ENCODE measurements at regions not wholly inside any gene's neighbourhood (a gene's known extent, or its start where the extent isn't known, plus 50 kb on each side); places are given as distances from the start of the nearest gene placed in this dataset.

DNA sequence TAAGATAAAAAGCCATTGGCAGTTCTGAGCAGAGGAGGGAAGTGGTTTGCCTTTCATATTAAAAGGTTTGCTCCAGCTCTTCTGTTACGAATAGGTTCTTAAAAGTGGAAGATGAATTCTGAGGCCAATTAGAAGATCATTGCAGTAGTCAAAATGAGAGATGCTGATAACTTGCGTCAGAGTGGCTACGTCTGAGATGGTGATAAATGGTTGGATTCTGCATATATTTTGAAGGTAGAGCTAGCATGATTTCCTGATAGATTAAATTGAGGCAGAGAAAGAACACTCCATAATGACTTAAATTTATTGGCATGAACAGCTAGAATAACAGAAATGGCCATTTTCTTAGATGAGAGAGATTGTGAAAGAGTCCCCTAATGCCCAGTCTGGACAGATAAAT lies 652.6 kb downstream of the DACH1 start:
- H3K79me2 ChIP-seq (ENCODE audit: insufficient read depth, low read length): no peaks in the 10 kb centered on the region
- H3K9ac ChIP-seq (ENCODE audit: low read length): no peak overlapping the region
- TF ChIP-seq CTCF (IDR thresholded peaks at IDR 0.05; ENCODE audit: insufficient read depth, low read length, poor library complexity, severe bottlenecking) (no peak), EZH2phosphoT487 (conservative IDR thresholded peaks at IDR 0.05; ENCODE audit: low read length) (no peak)
- H3K9me3 ChIP-seq (ENCODE audit: insufficient read depth, low read length): no peaks in the 10 kb centered on the region
- no peak overlapping the region for H2AFZ ChIP-seq (ENCODE audit: low read depth, low read length, severe bottlenecking)
- H3K27me3 ChIP-seq (ENCODE audit: low read length): no peaks in the 10 kb centered on the region
- no peaks in the 10 kb centered on the region for H3K9me2 ChIP-seq (replicated peaks; ENCODE audit: insufficient read depth, low read length)
- H3K4me2 ChIP-seq (ENCODE audit: low read depth, low read length, poor library complexity, severe bottlenecking): no peak overlapping the region
- no peak overlapping the region for H3K27ac ChIP-seq (ENCODE audit: low read depth, low read length)
- no peaks in the 10 kb centered on the region for H3F3A ChIP-seq (ENCODE audit: insufficient read depth)
- no peaks in the 10 kb centered on the region for H3K36me3 ChIP-seq (ENCODE audit: low read length)
- H4K20me1 ChIP-seq (ENCODE audit: low read depth, low read length): no peaks in the 10 kb centered on the region
- H3K4me3 ChIP-seq (ENCODE audit: insufficient read depth, low read length, poor library complexity, severe bottlenecking): no peak overlapping the region

GRCh38 chr13:71213252-71213821 lies 653.7 kb downstream of the DACH1 start:
- Histone ChIP-seq H3K36me3 (ENCODE audit: low read length) (no peaks in the 10 kb centered on the region), H3K9ac (ENCODE audit: low read length) (no peak overlapping the region), H2AFZ (ENCODE audit: low read depth, low read length, severe bottlenecking) (no peak overlapping the region), H3K9me3 (ENCODE audit: insufficient read depth, low read length) (no peaks in the 10 kb centered on the region), H3K27ac (ENCODE audit: low read depth, low read length) (no peak overlapping the region), H3K79me2 (ENCODE audit: insufficient read depth, low read length) (no peaks in the 10 kb centered on the region), H3F3A (ENCODE audit: insufficient read depth) (no peaks in the 10 kb centered on the region), H3K4me3 (ENCODE audit: insufficient read depth, low read length, poor library complexity, severe bottlenecking) (no peak overlapping the region), H4K20me1 (ENCODE audit: low read depth, low read length) (no peaks in the 10 kb centered on the region), H3K9me2 (replicated peaks; ENCODE audit: insufficient read depth, low read length) (no peaks in the 10 kb centered on the region), H3K27me3 (ENCODE audit: low read length) (no peaks in the 10 kb centered on the region), H3K4me2 (ENCODE audit: low read depth, low read length, poor library complexity, severe bottlenecking) (peak overlapping the region; percentile 36)
- TF ChIP-seq EZH2phosphoT487 (conservative IDR thresholded peaks at IDR 0.05; ENCODE audit: low read length) (no peak), CTCF (IDR thresholded peaks at IDR 0.05; ENCODE audit: insufficient read depth, low read length, poor library complexity, severe bottlenecking) (no peak)

DNA sequence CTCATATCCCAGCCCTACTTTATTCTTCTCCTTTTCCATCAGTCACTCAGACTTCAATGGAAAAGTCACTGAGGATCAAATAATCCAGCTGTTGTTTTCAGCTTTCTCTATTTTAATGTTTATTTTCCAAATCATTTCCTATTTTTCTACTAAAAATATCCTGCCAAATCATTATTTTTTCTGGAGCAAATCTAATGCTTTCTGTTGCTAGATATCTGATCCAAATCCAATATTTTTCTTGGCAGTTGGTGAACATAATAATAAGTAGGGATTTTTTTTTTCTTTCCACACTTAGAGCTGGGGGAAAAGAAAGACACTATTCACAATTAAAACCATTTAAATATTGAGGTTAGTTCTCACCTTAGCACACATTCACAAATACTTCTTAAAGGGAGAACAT lies 656.1 kb downstream of the DACH1 start:
- H4K20me1 ChIP-seq (ENCODE audit: low read depth, low read length): no peaks in the 10 kb centered on the region
- no peak overlapping the region for H2AFZ ChIP-seq (ENCODE audit: low read depth, low read length, severe bottlenecking)
- H3K9ac ChIP-seq (ENCODE audit: low read length): no peak overlapping the region
- H3K9me2 ChIP-seq (replicated peaks; ENCODE audit: insufficient read depth, low read length): no peaks in the 10 kb centered on the region
- H3K79me2 ChIP-seq (ENCODE audit: insufficient read depth, low read length): no peaks in the 10 kb centered on the region
- H3K27me3 ChIP-seq (ENCODE audit: low read length): no peaks in the 10 kb centered on the region
- H3K9me3 ChIP-seq (ENCODE audit: insufficient read depth, low read length): no peaks in the 10 kb centered on the region
- no peak for TF ChIP-seq EZH2phosphoT487 (conservative IDR thresholded peaks at IDR 0.05; ENCODE audit: low read length)
- no peak for TF ChIP-seq CTCF (IDR thresholded peaks at IDR 0.05; ENCODE audit: insufficient read depth, low read length, poor library complexity, severe bottlenecking)
- no peak overlapping the region for H3K4me2 ChIP-seq (ENCODE audit: low read depth, low read length, poor library complexity, severe bottlenecking)
- H3K27ac ChIP-seq (ENCODE audit: low read depth, low read length): no peak overlapping the region
- no peaks in the 10 kb centered on the region for H3K36me3 ChIP-seq (ENCODE audit: low read length)
- no peak overlapping the region for H3K4me3 ChIP-seq (ENCODE audit: insufficient read depth, low read length, poor library complexity, severe bottlenecking)
- H3F3A ChIP-seq (ENCODE audit: insufficient read depth): no peaks in the 10 kb centered on the region
